Hepatocyte (in vitro differentiated cells): ENCODE measurements at regions not wholly inside any gene's neighbourhood (a gene's known extent, or its start where the extent isn't known, plus 50 kb on each side); places are given as distances from the start of the nearest gene placed in this dataset.

Source experiments
- DNase-seq: peaks from one replicate; pipeline ENCODE4 v3.0.0-alpha.2; 2016; ENCODE audit warnings: low spot score
- H2AFZ ChIP-seq: fragments of 200-600 bp; sonication (generic); 2 replicates; pipeline ENCODE4 v1.6.0; 2016; ENCODE audit warnings: antibody characterized with exemption, mild to moderate bottlenecking
- H3K27ac ChIP-seq: fragments of 200-600 bp; sonication (generic); 2 replicates; pipeline ENCODE4 v1.5.1; 2016; ENCODE audit warnings: mild to moderate bottlenecking
- H3K27me3 ChIP-seq: fragments of 200-600 bp; sonication (generic); 2 replicates; pipeline ENCODE4 v1.6.1; 2016
- H3K36me3 ChIP-seq: fragments of 200-600 bp; sonication (generic); replicated peaks from 2 replicates; pipeline ENCODE4 v1.5.1; 2016; ENCODE audit warnings: low read depth; ENCODE audit not compliant: insufficient read depth
- H3K4me1 ChIP-seq: fragments of 200-600 bp; sonication (generic); 2 replicates; pipeline ENCODE4 v1.5.1; 2016; ENCODE audit warnings: mild to moderate bottlenecking, moderate library complexity; ENCODE audit not compliant: insufficient read depth
- H3K4me2 ChIP-seq: fragments of 200-600 bp; sonication (generic); 2 replicates; pipeline ENCODE4 v1.6.0; 2016
- H3K4me3 ChIP-seq: fragments of 200-600 bp; sonication (generic); 2 replicates; pipeline ENCODE4 v1.5.1; 2016; ENCODE audit warnings: mild to moderate bottlenecking
- H3K79me2 ChIP-seq: fragments of 200-600 bp; sonication (generic); 2 replicates; pipeline ENCODE4 v1.6.0; 2017; ENCODE audit warnings: mild to moderate bottlenecking
- H3K9me2 ChIP-seq: fragments of 200-600 bp; sonication (generic); replicated peaks from 2 replicates; pipeline ENCODE4 v1.6.0; 2017; ENCODE audit warnings: mild to moderate bottlenecking; ENCODE audit not compliant: insufficient read depth
- H3K9me3 ChIP-seq: fragments of 200-600 bp; sonication (generic); 2 replicates; pipeline ENCODE4 v1.5.1; 2016; ENCODE audit warnings: low read depth, mild to moderate bottlenecking
- H4K20me1 ChIP-seq: fragments of 200-600 bp; sonication (generic); 2 replicates; pipeline ENCODE4 v1.6.0; 2016; ENCODE audit warnings: mild to moderate bottlenecking; ENCODE audit not compliant: insufficient read depth, poor library complexity, severe bottlenecking
- CTCF ChIP-seq: fragments of 200-600 bp; sonication (generic); IDR thresholded peaks from 2 replicates; pipeline ENCODE4 v1.5.1; 2016; ENCODE audit warnings: antibody characterized with exemption, mild to moderate bottlenecking; ENCODE audit not compliant: poor library complexity
- EZH2 ChIP-seq: fragments of 200-600 bp; sonication (generic); IDR thresholded peaks from 2 replicates; pipeline ENCODE4 v1.6.1; 2016; ENCODE audit warnings: antibody characterized with exemption, mild to moderate bottlenecking, borderline replicate concordance
- EZH2phosphoT487 ChIP-seq: fragments of 200-600 bp; sonication (generic); IDR thresholded peaks from one replicate; pipeline ENCODE4 v1.6.1; 2018; ENCODE audit warnings: antibody characterized with exemption, mild to moderate bottlenecking, low read depth, moderate library complexity; ENCODE audit not compliant: unreplicated experiment, severe bottlenecking
- WGBS: methylation state at CpG from one replicate; pipeline ENCODE4 v1.1.6; 2016; ENCODE audit warnings: low lambda C conversion rate; ENCODE audit errors: missing lambda C conversion rate; 5-methylcytosine and 5-hydroxymethylcytosine counted together

- Histone ChIP-seq H3K4me3 (no peak overlapping the region), H3K27ac (no peak overlapping the region), H3K4me1 (peaks cover 7% of the 10 kb centered on the region), H3K9me2 (no peaks in the 10 kb centered on the region), H3K9me3 (no peaks in the 10 kb centered on the region), H4K20me1 (no peaks in the 10 kb centered on the region), H3K79me2 (no peaks in the 10 kb centered on the region), H2AFZ (no peak overlapping the region), H3K36me3 (no peaks in the 10 kb centered on the region), H3K4me2 (no peak overlapping the region), H3K27me3 (peaks cover 9% of the 10 kb centered on the region)
- TF ChIP-seq EZH2 (no peak), EZH2phosphoT487 (no peak), CTCF (no peak)
- 87% methylated on average over 4 of the region's 4 CpGs for WGBS
- no peak for DNase-seq
Observed at GRCh38 chr10:42954766-42955492, 121.9 kb upstream of the RET start.

- Histone ChIP-seq H3K27me3 (peaks cover 9% of the 10 kb centered on the region), H4K20me1 (no peaks in the 10 kb centered on the region), H3K27ac (no peak overlapping the region), H3K4me1 (peaks cover 7% of the 10 kb centered on the region), H3K9me2 (no peaks in the 10 kb centered on the region), H3K9me3 (no peaks in the 10 kb centered on the region), H3K4me3 (no peak overlapping the region), H3K4me2 (no peak overlapping the region), H3K36me3 (no peaks in the 10 kb centered on the region), H3K79me2 (no peaks in the 10 kb centered on the region), H2AFZ (no peak overlapping the region)
- no peak for DNase-seq
- TF ChIP-seq CTCF = no peak
- TF ChIP-seq EZH2 = no peak
- no peak for TF ChIP-seq EZH2phosphoT487
- 85% methylated on average over 3 of the region's 3 CpGs for WGBS
Observed at GRCh38 chr10:42955493-42955889, 121.4 kb upstream of the RET start.

DNA sequence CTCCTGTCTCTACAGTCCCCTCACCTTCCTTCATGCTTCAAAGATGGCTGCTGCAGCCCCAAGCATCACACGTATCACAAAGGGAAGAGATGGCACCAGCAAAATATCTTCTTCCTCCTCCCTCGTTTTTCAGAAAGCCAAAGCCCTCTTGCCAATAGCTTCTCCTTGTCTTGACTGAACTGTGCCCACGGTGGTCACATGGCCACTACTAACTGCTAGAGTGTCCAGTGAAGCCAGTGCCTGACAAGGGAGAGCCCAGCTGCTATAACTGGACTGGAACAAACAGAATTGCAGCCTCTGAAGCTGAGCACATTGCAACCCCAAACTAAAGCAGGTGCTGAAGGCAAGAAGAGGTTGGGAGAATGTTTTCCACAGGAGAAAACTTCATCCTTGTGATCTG lies 120.8 kb upstream of the RET start:
- Histone ChIP-seq H3K36me3 (no peaks in the 10 kb centered on the region), H3K9me3 (no peaks in the 10 kb centered on the region), H3K27me3 (peaks cover 6% of the 10 kb centered on the region), H3K9me2 (no peaks in the 10 kb centered on the region), H2AFZ (no peak overlapping the region), H4K20me1 (no peaks in the 10 kb centered on the region), H3K4me3 (no peak overlapping the region), H3K79me2 (no peaks in the 10 kb centered on the region), H3K4me1 (peaks cover 7% of the 10 kb centered on the region), H3K4me2 (no peak overlapping the region), H3K27ac (no peak overlapping the region)
- WGBS = 67% methylated on average over 3 of the region's 3 CpGs
- TF ChIP-seq EZH2 = no peak
- no peak for DNase-seq

- no peaks in the 10 kb centered on the region for H3K36me3 ChIP-seq
- H3K9me2 ChIP-seq = no peaks in the 10 kb centered on the region
- no peak for DNase-seq
- H3K9me3 ChIP-seq = no peaks in the 10 kb centered on the region
- no peaks in the 10 kb centered on the region for H4K20me1 ChIP-seq
- H3K27me3 ChIP-seq = no peaks in the 10 kb centered on the region
- H3K79me2 ChIP-seq = no peaks in the 10 kb centered on the region
- H3K4me2 ChIP-seq = no peak overlapping the region
- H2AFZ ChIP-seq = no peak overlapping the region
- 98% methylated on average over 2 of the region's 2 CpGs for WGBS
- no peaks in the 10 kb centered on the region for H3K4me1 ChIP-seq
- H3K4me3 ChIP-seq = no peak overlapping the region
- TF ChIP-seq CTCF (no peak), EZH2 (no peak)
- H3K27ac ChIP-seq = no peak overlapping the region
Observed at GRCh38 chr10:42958142-42958868, 118.6 kb upstream of the RET start.
